HCT116 (cell line): ENCODE measurements at regions not wholly inside any gene's neighbourhood (a gene's known extent, or its start where the extent isn't known, plus 50 kb on each side); places are given as distances from the start of the nearest gene placed in this dataset.

Experiments
- MAX ChIP-seq: IDR thresholded peaks from 2 replicates; pipeline ENCODE4 v1.6.1; 2012
- POLR2A ChIP-seq: IDR thresholded peaks from 2 replicates; pipeline ENCODE4 v1.7.0; 2011; ENCODE audit warnings: borderline replicate concordance; ENCODE audit not compliant: insufficient read depth, insufficient read length; ENCODE audit errors: extremely low read depth
- POLR2AphosphoS5 ChIP-seq: IDR thresholded peaks from 2 replicates; pipeline ENCODE4 v1.6.1; 2011; ENCODE audit warnings: mild to moderate bottlenecking, low read depth, low read length, moderate library complexity
- SIN3A ChIP-seq: IDR thresholded peaks from 2 replicates; pipeline ENCODE4 v1.6.1; 2012; ENCODE audit warnings: low read depth
- SRF ChIP-seq: IDR thresholded peaks from 2 replicates; pipeline ENCODE4 v1.6.1; 2012; ENCODE audit warnings: low read depth
- YY1 ChIP-seq: IDR thresholded peaks from 2 replicates; pipeline ENCODE4 v1.6.1; 2011; ENCODE audit warnings: low read length, low read depth, moderate library complexity, mild to moderate bottlenecking; ENCODE audit not compliant: insufficient replicate concordance; ENCODE audit errors: extremely low read depth
- ZFX ChIP-seq: fragments of 450-650 bp; IDR thresholded peaks from 2 replicates; pipeline ENCODE4 v1.6.1; 2017
- TF ChIP-seq, protein P1 (sequence below), 3 experiments: fragments of 200-600 bp in 1 of 3; sonication (generic) in 1 of 3; IDR thresholded peaks in 2 of 3; conservative IDR thresholded peaks in 1 of 3; 2 replicates each; pipeline ENCODE4 v1.5.1; 2012 to 2017; ENCODE audit warnings: low read depth in 2 of 3, low read length in 2 of 3, antibody characterized with exemption in 1 of 3, borderline replicate concordance in 1 of 3, control low read depth in 1 of 3, mild to moderate bottlenecking in 1 of 3, mixed read lengths in 1 of 3, mixed run types in 1 of 3, moderate library complexity in 1 of 3; ENCODE audit not compliant: insufficient read depth in 1 of 3
- TF ChIP-seq, protein P2 (sequence below): IDR thresholded peaks from 2 replicates; pipeline ENCODE4 v1.6.1; 2011; ENCODE audit warnings: mild to moderate bottlenecking, low read length, moderate library complexity; ENCODE audit not compliant: insufficient replicate concordance; ENCODE audit errors: extremely low read depth

- TF ChIP-seq, protein P1, sequence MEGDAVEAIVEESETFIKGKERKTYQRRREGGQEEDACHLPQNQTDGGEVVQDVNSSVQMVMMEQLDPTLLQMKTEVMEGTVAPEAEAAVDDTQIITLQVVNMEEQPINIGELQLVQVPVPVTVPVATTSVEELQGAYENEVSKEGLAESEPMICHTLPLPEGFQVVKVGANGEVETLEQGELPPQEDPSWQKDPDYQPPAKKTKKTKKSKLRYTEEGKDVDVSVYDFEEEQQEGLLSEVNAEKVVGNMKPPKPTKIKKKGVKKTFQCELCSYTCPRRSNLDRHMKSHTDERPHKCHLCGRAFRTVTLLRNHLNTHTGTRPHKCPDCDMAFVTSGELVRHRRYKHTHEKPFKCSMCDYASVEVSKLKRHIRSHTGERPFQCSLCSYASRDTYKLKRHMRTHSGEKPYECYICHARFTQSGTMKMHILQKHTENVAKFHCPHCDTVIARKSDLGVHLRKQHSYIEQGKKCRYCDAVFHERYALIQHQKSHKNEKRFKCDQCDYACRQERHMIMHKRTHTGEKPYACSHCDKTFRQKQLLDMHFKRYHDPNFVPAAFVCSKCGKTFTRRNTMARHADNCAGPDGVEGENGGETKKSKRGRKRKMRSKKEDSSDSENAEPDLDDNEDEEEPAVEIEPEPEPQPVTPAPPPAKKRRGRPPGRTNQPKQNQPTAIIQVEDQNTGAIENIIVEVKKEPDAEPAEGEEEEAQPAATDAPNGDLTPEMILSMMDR (IDR thresholded peaks at IDR 0.05 in 2 of 3, conservative IDR thresholded peaks at IDR 0.05 in 1 of 3; ENCODE audit: borderline replicate concordance in 1 of 3, insufficient read depth in 1 of 3, low read depth in 2 of 3, low read length in 2 of 3): no peak
- TF ChIP-seq MAX (no peak), SIN3A (no peak), ZFX (no peak), POLR2A (no peak), POLR2AphosphoS5 (no peak), YY1 (no peak), SRF (no peak)
- TF ChIP-seq, protein P2, sequence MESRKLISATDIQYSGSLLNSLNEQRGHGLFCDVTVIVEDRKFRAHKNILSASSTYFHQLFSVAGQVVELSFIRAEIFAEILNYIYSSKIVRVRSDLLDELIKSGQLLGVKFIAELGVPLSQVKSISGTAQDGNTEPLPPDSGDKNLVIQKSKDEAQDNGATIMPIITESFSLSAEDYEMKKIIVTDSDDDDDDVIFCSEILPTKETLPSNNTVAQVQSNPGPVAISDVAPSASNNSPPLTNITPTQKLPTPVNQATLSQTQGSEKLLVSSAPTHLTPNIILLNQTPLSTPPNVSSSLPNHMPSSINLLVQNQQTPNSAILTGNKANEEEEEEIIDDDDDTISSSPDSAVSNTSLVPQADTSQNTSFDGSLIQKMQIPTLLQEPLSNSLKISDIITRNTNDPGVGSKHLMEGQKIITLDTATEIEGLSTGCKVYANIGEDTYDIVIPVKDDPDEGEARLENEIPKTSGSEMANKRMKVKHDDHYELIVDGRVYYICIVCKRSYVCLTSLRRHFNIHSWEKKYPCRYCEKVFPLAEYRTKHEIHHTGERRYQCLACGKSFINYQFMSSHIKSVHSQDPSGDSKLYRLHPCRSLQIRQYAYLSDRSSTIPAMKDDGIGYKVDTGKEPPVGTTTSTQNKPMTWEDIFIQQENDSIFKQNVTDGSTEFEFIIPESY: no peak
Observed at GRCh38 chr5:162842727-162843126, 594.7 kb upstream of the CCNG1 start.
